Upper lobe of right lung (tissue), 1 donor: ENCODE measurements at regions not wholly inside any gene's neighbourhood (a gene's known extent, or its start where the extent isn't known, plus 50 kb on each side); places are given as distances from the start of the nearest gene placed in this dataset.

Experiments used
- ATAC-seq: fragments of 200-7000 bp; cut with Tn5 transposase; one replicate; pipeline ENCODE4 v1.9.1; 2020; ENCODE audit warnings: mild to moderate bottlenecking, moderate library complexity
- DNase-seq: peaks from one replicate; pipeline ENCODE4 v3.0.0-alpha.2; 2020
- H3K27ac ChIP-seq: fragments of 200-600 bp; one replicate; pipeline ENCODE4 v1.8.0; 2022
- H3K27me3 ChIP-seq: fragments of 200-600 bp; one replicate; pipeline ENCODE4 v1.8.0; 2022; ENCODE audit warnings: mild to moderate bottlenecking
- H3K36me3 ChIP-seq: fragments of 200-600 bp; one replicate; pipeline ENCODE4 v1.8.0; 2022
- H3K4me1 ChIP-seq: fragments of 200-600 bp; one replicate; pipeline ENCODE4 v1.8.0; 2022
- H3K4me3 ChIP-seq: fragments of 200-600 bp; one replicate; pipeline ENCODE4 v1.8.0; 2022; ENCODE audit warnings: mild to moderate bottlenecking
- H3K9me3 ChIP-seq: fragments of 200-600 bp; one replicate; pipeline ENCODE4 v1.8.0; 2022
- CTCF ChIP-seq: fragments of 200-600 bp; IDR thresholded peaks from one replicate; pipeline ENCODE4 v1.8.0; 2022; ENCODE audit warnings: antibody characterized with exemption
- intact Hi-C: fragments of 100-400 bp; cut with DNase I; formaldehyde crosslinking; loops from one replicate; pipeline ENCODE4 v1.11.0; 2022
- donor health status: DM: no; HTN: yes; CAD: no; lungs with severe emphysema.

DNA sequence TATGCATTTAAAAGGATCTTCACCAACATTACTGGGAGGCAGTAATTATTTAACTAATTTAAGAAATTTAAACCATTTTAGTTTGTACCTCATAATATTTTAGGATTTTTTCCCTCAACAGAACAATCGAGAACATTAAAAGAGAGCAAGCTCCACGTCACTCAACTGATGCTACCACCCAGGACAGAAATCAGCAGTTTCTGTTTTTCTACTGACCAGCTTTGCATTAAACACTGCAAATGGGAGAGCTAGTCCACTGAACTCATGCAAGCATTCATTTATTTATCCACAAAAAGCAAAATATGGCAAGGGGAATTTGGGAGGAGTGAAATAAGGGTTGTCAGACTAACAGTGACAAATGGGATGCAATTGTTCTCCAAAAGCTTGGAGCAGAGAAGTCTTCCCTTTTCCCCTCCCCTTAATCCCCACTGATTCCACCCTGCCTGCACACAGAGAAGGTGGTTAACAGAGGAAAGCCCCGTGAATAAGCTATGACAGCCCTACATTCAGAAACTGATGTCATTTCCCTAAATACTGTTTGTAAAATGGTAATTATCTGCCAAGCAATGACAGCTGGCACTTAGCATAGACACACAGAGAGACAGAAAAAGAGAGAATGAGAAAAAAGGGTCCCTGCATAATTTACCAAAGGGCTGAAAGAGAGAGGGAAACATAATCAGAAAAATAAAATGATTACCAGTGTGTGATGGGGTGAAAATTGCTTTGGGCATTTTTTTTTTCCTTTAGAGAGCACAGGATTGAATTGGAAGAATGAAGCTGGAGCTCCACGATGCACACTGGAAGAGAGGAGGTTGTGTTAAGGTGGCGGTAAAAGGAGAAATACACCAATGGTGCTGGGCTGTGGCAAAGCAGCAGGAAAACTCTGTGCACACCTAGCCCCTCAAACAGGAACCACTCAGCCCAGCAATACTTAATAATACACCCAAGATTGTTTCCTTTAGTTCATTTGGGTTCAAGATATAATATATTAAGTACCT lies 777.4 kb downstream of the TUSC7 start:
- no peak for DNase-seq
- ATAC-seq: no peak
- TF ChIP-seq CTCF: no peak
- no peaks in the 10 kb centered on the region for H3K27me3 ChIP-seq
- no peak overlapping the region for H3K27ac ChIP-seq
- intact Hi-C loops: no loop called here
- H3K4me1 ChIP-seq: no peaks in the 10 kb centered on the region
- no peaks in the 10 kb centered on the region for H3K36me3 ChIP-seq
- H3K9me3 ChIP-seq: no peaks in the 10 kb centered on the region
- H3K4me3 ChIP-seq: no peak overlapping the region

GRCh38 chr3:117488983-117489382 lies 779.4 kb downstream of the TUSC7 start:
- DNase-seq: no peak
- intact Hi-C loops: no loop called here
- TF ChIP-seq CTCF: no peak
- Histone ChIP-seq H3K4me1 (no peaks in the 10 kb centered on the region), H3K27ac (no peak overlapping the region), H3K4me3 (no peak overlapping the region), H3K9me3 (no peaks in the 10 kb centered on the region), H3K36me3 (no peaks in the 10 kb centered on the region), H3K27me3 (no peaks in the 10 kb centered on the region)
- ATAC-seq: no peak

GRCh38 chr3:117489663-117490079 lies 780.1 kb downstream of the TUSC7 start:
- Histone ChIP-seq H3K9me3 (no peaks in the 10 kb centered on the region), H3K4me3 (no peak overlapping the region), H3K4me1 (no peaks in the 10 kb centered on the region), H3K36me3 (no peaks in the 10 kb centered on the region), H3K27me3 (no peaks in the 10 kb centered on the region), H3K27ac (no peak overlapping the region)
- TF ChIP-seq CTCF: no peak
- DNase-seq: no peak
- no peak for ATAC-seq
- intact Hi-C loops: no loop called here

- H3K36me3 ChIP-seq: no peaks in the 10 kb centered on the region
- ATAC-seq: peak; percentile 39
- H3K9me3 ChIP-seq: no peaks in the 10 kb centered on the region
- no peak for DNase-seq
- H3K27ac ChIP-seq: no peak overlapping the region
- no peak for TF ChIP-seq CTCF
- H3K27me3 ChIP-seq: no peaks in the 10 kb centered on the region
- intact Hi-C loops: no loop called here
- no peak overlapping the region for H3K4me3 ChIP-seq
- H3K4me1 ChIP-seq: no peaks in the 10 kb centered on the region
Observed at GRCh38 chr3:117490716-117491115, 781.1 kb downstream of the TUSC7 start.

DNA sequence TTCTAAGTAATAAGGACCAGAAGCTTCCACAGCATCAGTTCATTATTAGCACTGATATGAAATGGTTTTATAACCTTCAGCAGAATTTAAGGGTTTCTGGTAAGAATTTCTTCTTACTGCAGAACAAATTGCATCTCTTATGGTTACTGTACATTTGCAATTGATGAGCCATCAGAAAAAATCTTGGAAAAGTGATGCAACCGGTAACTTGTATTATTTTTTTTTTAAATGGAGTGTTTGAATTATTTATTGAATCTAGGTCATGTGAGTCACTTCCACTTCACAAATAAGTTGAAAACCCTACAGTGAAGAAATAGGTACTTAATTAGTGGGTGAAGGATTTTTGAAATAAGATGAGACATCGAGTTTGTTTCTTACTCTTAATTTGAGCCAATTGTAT lies 786.0 kb downstream of the TUSC7 start:
- Histone ChIP-seq H3K4me3 (no peak overlapping the region), H3K9me3 (no peaks in the 10 kb centered on the region), H3K27me3 (no peaks in the 10 kb centered on the region), H3K4me1 (no peaks in the 10 kb centered on the region), H3K27ac (no peak overlapping the region), H3K36me3 (no peaks in the 10 kb centered on the region)
- TF ChIP-seq CTCF: no peak
- DNase-seq (no peak), ATAC-seq (no peak)
- intact Hi-C loops: no loop called here
